OCI-LY3 (cell line): ENCODE measurements at regions not wholly inside any gene's neighbourhood (a gene's known extent, or its start where the extent isn't known, plus 50 kb on each side); places are given as distances from the start of the nearest gene placed in this dataset.

ENCODE experiments used
- H2AFZ ChIP-seq: fragments of 200-600, 300-600 bp; shearing (Covaris generic); 2 replicates; pipeline ENCODE4 v1.6.0; 2014; ENCODE audit warnings: antibody characterized with exemption, low read depth, low read length
- H3K27ac ChIP-seq: fragments of 200-600, 300-600 bp; sonication (generic); 2 replicates; pipeline ENCODE4 v1.5.1; 2014; ENCODE audit warnings: mild to moderate bottlenecking, low read length, moderate library complexity, mixed read lengths
- H3K27me3 ChIP-seq: fragments of 200-600, 300-600 bp; sonication (generic); 2 replicates; pipeline ENCODE4 v1.6.1; 2014; ENCODE audit warnings: low read depth, low read length, mixed read lengths
- H3K36me3 ChIP-seq: fragments of 200-600, 300-600 bp; sonication (generic); replicated peaks from 2 replicates; pipeline ENCODE3; 2014; ENCODE audit warnings: low read depth, low read length, mixed read lengths
- H3K4me1 ChIP-seq: fragments of 300-600, 200-600 bp; sonication (generic); 2 replicates; pipeline ENCODE4 v1.6.1; 2014; ENCODE audit warnings: low read length, mixed read lengths
- H3K4me2 ChIP-seq: fragments of 200-600, 300-600 bp; sonication (generic); 2 replicates; pipeline ENCODE4 v1.6.1; 2014; ENCODE audit warnings: low read length, mixed read lengths
- H3K4me3 ChIP-seq: fragments of 300-600, 200-600 bp; sonication (generic); 2 replicates; pipeline ENCODE4 v1.5.1; 2014; ENCODE audit warnings: antibody characterized with exemption, mild to moderate bottlenecking, low read length, moderate library complexity
- H3K79me2 ChIP-seq: fragments of 300-600, 200-600 bp; shearing (Covaris generic); 2 replicates; pipeline ENCODE4 v1.6.1; 2014; ENCODE audit warnings: mild to moderate bottlenecking, low read length, mixed read lengths
- H3K9ac ChIP-seq: fragments of 300-600, 200-600 bp; shearing (Covaris generic); 2 replicates; pipeline ENCODE4 v1.6.0; 2014; ENCODE audit warnings: mild to moderate bottlenecking, low read length, moderate library complexity
- H3K9me3 ChIP-seq: fragments of 200-600, 300-600 bp; shearing (Covaris generic); 2 replicates; pipeline ENCODE4 v1.6.1; 2014; ENCODE audit warnings: low read length, mixed read lengths; ENCODE audit not compliant: insufficient read depth
- H4K20me1 ChIP-seq: fragments of 200-600, 300-600 bp; sonication (generic); 2 replicates; pipeline ENCODE4 v1.6.1; 2016; ENCODE audit warnings: low read length, mixed read lengths; ENCODE audit not compliant: insufficient read depth
- CTCF ChIP-seq: fragments of 200-600, 300-600 bp; sonication (generic); IDR thresholded peaks from 2 replicates; pipeline ENCODE4 v1.5.1; 2014; ENCODE audit warnings: antibody characterized with exemption, low read length, low read depth
- EZH2phosphoT487 ChIP-seq: fragments of 200-600 bp; shearing (Covaris generic); IDR thresholded peaks from 2 replicates; pipeline ENCODE4 v1.6.1; 2018; ENCODE audit warnings: antibody characterized with exemption, mixed run types, low read depth

DNA sequence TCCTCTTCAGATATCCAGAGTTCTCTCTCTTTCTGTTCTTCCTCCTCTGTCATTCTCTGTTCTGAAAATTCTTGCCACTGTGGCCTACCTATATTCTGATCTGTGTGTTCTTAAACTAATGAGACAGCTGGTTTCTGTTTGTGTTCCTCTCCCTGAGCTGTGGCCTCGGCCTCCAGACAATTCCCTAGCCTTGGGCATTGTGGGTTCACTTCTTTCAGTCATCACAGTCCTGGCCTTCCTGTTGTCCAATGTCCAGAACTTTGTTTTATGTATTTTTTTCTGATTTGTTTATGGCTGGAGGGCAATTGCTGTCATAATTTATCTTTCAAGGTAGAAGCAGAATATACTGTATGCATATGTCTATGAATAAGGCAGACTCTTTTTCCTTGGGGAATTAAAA, 173.2 kb upstream of the MTPN start:
- no peaks in the 10 kb centered on the region for H3K4me1 ChIP-seq
- H3K9me3 ChIP-seq, result no peaks in the 10 kb centered on the region
- no peak overlapping the region for H3K4me2 ChIP-seq
- H3K9ac ChIP-seq, result no peak overlapping the region
- no peak overlapping the region for H3K27ac ChIP-seq
- H3K79me2 ChIP-seq, result no peaks in the 10 kb centered on the region
- no peak overlapping the region for H2AFZ ChIP-seq
- H3K36me3 ChIP-seq, result no peaks in the 10 kb centered on the region
- H4K20me1 ChIP-seq, result no peaks in the 10 kb centered on the region
- H3K4me3 ChIP-seq, result no peak overlapping the region
- peaks cover 6% of the 10 kb centered on the region; the same call in 1 of the 2 replicates for H3K27me3 ChIP-seq
- no peak for TF ChIP-seq EZH2phosphoT487
- TF ChIP-seq CTCF, result no peak

DNA sequence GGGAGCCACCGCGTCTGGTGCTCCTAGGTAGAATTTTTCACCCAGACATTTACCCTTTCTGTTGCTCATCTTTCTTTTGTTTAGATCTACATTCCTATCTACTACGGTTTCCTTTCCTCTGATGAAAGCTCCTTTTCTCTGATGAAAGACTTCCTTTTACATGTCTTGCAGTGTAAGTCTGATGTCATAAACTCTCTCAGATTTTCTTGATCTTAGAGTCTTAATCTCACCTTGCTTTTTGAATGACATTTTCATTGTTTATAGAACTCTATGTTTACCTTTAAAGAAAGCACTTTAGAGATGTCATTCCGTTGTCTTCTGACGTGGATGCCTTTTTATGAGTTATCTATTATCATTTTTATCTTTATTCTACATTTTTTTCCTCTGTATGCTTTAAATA, 171.8 kb upstream of the MTPN start:
- Histone ChIP-seq H3K79me2 (no peaks in the 10 kb centered on the region), H3K4me3 (no peak overlapping the region), H3K4me2 (no peak overlapping the region), H3K27me3 (peaks cover 6% of the 10 kb centered on the region; the same call in 1 of the 2 replicates), H3K9me3 (no peaks in the 10 kb centered on the region), H3K27ac (no peak overlapping the region), H3K4me1 (no peaks in the 10 kb centered on the region), H3K36me3 (no peaks in the 10 kb centered on the region), H4K20me1 (no peaks in the 10 kb centered on the region), H2AFZ (no peak overlapping the region), H3K9ac (no peak overlapping the region)
- TF ChIP-seq CTCF, result no peak

GRCh38 chr7:136146925-136147324, 169.8 kb upstream of the MTPN start:
- H3K27ac ChIP-seq, result no peak overlapping the region
- H3K4me1 ChIP-seq, result no peaks in the 10 kb centered on the region
- H3K27me3 ChIP-seq, result peaks cover 6% of the 10 kb centered on the region; the same call in 1 of the 2 replicates
- no peak for TF ChIP-seq EZH2phosphoT487
- no peak for TF ChIP-seq CTCF
- no peak overlapping the region for H2AFZ ChIP-seq
- H4K20me1 ChIP-seq, result no peaks in the 10 kb centered on the region
- H3K36me3 ChIP-seq, result no peaks in the 10 kb centered on the region
- no peak overlapping the region for H3K4me2 ChIP-seq
- no peaks in the 10 kb centered on the region for H3K79me2 ChIP-seq
- no peak overlapping the region for H3K9ac ChIP-seq
- no peaks in the 10 kb centered on the region for H3K9me3 ChIP-seq
- H3K4me3 ChIP-seq, result no peak overlapping the region

DNA sequence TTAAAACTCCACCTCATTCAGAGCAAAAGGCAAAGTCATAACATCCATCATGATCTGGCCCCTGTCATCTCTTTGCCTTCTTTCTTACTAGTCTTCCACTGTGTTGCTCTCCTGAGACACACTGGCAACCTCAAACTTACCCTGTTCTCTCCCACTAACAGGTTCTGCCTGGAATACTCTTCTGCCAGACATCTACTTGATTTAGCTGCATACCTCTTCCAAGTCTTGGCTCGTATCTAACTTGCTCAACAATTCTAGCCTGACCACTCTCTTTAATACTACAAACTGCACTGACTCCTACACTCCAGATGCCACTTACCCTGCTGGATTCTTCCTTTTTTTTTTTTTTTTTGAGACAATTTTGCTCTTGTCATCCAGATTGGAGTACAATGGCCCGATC, 167.0 kb upstream of the MTPN start:
- no peaks in the 10 kb centered on the region for H3K36me3 ChIP-seq
- no peaks in the 10 kb centered on the region for H3K4me1 ChIP-seq
- H3K27ac ChIP-seq, result no peak overlapping the region
- H3K27me3 ChIP-seq, result peaks cover 12% of the 10 kb centered on the region
- no peaks in the 10 kb centered on the region for H3K9me3 ChIP-seq
- no peaks in the 10 kb centered on the region for H4K20me1 ChIP-seq
- no peak overlapping the region for H3K4me2 ChIP-seq
- no peak for TF ChIP-seq EZH2phosphoT487
- no peak for TF ChIP-seq CTCF
- no peak overlapping the region for H2AFZ ChIP-seq
- no peaks in the 10 kb centered on the region for H3K79me2 ChIP-seq
- no peak overlapping the region for H3K4me3 ChIP-seq
- no peak overlapping the region for H3K9ac ChIP-seq
